AG08395 (cell line): ENCODE measurements at regions not wholly inside any gene's neighbourhood (a gene's known extent, or its start where the extent isn't known, plus 50 kb on each side); places are given as distances from the start of the nearest gene placed in this dataset.
"Not testable (repeated sequence)": the region's sequence is repeated elsewhere in the genome, so short reads cannot be mapped to it uniquely, and the experiment has no call there.

Source experiments
- DNase-seq: peaks from one replicate; pipeline ENCODE4 v3.0.0; 2012; ENCODE audit warnings: mixed read lengths, low spot score

DNA sequence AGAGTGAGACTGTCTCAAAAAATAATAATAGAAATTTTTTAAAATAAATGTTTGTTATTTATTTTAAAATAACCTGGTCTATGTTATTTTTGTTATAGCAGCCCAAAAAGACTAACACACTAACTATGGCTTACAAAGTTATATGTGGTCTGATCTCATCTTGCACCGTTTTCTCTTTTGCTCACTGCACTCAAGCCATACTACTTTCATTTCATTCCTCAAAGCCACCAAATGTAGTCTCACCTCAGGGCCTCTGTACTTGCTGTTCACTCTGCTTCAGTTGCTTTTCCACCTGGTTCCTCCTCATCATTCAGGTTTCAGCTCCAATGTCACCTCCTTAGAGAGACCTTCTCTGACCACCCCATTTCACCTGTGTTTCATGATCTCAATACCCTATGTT lies 55.2 kb upstream of the MDM1 start:
- no peak for DNase-seq

GRCh38 chr12:68389305-68389704 lies 57.1 kb upstream of the MDM1 start:
- no peak for DNase-seq

DNA sequence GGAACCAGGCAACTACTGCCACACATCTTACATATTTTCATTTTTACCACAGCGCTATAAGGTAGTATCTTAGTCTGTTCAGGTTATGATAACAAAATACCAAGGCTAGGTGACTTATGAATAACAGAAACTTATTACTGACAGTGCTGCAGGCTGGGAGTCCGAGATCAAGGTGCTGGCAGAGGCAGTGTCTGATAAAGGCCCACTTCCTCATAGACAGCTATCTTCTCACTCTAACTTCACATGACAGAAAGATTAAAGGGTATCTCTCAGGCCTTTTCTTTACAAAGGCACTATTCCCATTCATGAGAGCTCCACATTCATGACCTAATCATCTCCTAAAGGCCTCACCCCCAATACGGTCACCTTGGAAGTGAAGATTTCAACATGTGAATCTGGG lies 59.8 kb upstream of the MDM1 start:
- no peak for DNase-seq

DNA sequence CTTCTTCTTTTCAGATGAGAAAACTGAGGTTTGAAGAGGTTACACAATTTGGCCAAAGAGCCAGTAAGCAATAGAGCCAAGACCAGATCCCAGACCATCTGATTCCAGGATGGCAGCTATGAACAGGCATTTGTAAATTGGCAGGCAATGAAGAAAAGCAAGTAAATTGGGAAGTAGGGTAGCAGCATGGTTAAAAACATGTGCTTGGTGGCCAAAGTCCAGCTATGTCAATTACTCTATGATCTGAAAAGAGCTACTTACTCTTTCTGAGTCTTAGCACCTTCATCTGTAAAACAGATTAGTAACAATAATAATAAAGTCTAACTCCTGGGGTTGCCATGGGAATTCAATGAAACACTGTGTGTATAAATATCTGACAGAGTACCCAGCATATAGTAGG lies 60.2 kb upstream of the MDM1 start:
- no peak for DNase-seq

DNA sequence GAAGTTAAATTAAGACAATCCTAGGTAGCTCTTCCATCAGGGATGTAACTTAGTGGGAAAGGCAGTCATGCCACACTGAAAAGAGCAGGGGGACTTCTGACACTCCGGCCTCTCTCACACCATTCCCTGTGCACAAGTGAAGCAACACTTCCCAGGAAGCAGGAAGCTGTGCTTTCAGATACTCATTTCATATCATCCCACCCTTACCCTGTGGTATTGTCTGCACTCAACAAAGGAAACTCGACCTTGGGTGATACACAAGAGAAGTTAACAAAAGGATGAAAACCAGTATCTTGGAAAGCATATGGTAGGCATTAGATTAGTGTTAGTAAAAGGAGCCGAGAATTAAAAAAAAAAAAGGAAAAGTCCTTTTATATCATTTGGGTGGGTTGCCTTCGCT lies 61.3 kb upstream of the MDM1 start:
- no peak for DNase-seq

DNA sequence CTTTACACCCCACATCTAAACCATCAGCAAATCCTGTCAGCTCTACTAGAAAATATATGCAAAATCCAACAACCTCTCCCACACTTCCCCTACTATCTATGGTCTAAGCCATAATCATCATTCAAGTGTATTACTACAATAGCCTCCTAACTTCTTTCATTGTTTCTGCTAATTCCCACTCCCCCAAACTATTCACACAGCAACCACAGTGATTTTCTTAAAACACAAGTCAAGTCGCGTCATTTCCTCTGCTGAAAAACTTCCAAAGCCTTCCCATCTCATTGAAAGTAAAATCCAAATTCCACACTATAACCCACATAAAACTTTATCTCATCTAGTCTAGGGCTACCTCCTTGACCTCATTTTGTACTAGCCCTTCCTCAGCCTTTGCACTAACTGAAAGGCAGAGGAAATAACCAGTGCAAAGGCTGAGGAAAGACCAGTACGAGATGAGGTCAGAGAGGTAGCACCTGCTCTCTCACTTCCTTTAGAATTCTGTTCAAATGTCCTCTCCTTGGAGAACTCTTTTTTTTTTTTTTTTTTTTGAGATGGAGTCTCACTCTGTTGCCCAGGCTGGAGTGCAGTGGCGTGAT lies 65.5 kb upstream of the MDM1 start:
- no peak for DNase-seq

- not testable (repeated sequence) for DNase-seq
These were observed 66.5 kb upstream of the MDM1 start for GRCh38 chr12:68398689-68399088.

DNA sequence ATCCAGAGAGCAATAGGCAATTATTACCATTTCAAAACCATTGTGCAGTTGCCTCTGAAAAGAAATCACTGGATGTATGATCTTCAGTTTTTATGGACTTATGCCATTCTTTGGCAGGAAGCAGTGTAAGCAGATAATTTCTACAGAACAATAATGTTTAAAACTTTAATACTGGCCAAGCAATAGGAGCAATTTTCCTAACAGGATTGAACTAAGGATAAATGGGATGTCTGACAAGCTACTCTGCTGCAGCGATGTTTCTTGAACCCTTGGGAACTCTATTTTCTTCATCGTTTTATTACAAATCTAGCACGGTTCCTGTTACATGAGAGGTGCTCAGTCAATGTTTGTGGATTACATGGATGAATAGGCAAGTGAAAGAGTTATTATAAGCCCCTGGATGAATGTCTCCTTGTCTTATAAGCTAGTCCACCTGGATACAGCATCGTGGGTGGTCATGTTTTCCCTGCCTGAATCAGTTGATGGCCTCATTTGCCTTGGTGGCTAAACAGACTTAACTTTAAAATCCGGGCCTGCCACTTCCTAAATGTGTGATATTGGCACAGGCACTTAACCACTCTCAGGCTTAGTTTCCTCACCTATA lies 68.2 kb upstream of the MDM1 start:
- DNase-seq: no peak

GRCh38 chr12:68402422-68402821 lies 70.3 kb upstream of the MDM1 start:
- no peak for DNase-seq

GRCh38 chr12:68403296-68403695 lies 71.1 kb upstream of the MDM1 start:
- DNase-seq: no peak

GRCh38 chr12:68403711-68404110 lies 71.5 kb upstream of the MDM1 start:
- no peak for DNase-seq

DNA sequence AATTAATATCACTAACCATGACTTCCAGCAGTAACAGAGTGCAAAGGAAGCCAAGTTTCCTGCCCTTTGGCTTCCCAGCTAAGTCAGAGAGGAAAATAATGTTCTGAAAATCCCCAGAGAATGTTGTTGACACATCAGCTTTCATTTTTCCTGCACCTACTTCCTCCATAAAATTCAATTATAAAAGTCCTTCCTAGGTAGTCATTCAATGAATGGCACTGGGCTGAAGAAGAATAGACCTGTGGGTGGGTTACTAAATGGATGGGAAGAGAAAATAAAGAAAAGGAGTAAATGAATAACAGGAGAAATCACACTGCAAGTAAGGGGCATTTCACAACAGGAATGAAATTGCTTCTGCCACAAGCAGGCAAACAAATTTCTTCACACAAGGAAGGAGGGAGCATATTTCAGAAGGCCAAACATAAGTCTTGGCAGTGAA lies 73.2 kb upstream of the MDM1 start:
- DNase-seq: peak; percentile 12

GRCh38 chr12:68406134-68406576 lies 74.0 kb upstream of the MDM1 start:
- peak; percentile 85 for DNase-seq

DNA sequence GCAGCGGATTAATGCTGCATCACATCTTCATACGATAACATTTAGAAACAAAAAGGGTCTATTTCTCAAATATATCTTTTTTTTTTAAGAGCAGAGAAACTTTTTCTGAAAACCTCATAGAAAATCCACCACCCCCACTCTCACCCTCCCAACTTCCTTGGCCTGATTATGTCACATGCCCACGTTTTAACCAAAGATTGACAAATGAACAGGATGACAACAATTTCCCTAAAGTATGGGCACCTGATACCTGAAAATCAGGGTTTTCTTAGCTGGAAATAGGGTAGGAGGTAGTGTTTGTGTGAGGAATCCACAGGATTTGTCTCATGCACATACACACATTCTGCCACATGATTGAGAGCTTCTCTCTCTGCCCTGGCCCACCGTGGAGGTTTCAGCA lies 74.7 kb upstream of the MDM1 start:
- DNase-seq: no peak

DNA sequence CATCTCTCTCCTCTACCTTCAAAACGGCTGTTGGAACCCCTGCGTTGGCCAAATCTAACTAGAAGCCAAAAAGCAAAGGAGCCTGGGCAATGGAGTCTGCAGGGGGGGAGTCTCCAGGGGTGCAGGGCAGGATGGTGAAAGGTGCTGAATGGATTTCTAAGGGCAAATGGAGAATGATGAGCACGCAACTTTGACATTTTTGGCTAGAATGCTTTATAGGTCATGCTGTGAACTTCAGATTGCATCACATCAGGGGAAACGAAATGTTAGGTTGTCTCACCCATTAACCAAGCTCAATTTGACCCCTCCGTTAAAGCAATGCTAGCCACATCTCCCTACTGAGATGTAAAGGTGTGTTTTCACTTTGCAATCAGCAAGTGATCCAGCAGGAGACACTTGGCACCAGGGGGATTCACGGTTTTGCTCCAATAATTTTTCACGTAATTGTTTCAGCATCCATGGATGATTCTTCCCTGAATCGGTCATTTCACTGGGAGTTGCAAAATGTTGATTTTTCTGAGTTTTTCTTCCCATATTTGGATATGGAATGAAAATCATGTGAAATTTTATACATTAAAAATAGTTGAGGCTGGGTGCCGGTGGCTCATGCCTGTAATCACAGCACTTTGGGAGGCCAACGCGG lies 78.0 kb upstream of the MDM1 start:
- DNase-seq: no peak

- no peak for DNase-seq
These were observed 79.2 kb upstream of the MDM1 start for GRCh38 chr12:68411371-68411770.

- no peak for DNase-seq
These were observed 82.8 kb upstream of the MDM1 start for GRCh38 chr12:68414988-68415387.

DNA sequence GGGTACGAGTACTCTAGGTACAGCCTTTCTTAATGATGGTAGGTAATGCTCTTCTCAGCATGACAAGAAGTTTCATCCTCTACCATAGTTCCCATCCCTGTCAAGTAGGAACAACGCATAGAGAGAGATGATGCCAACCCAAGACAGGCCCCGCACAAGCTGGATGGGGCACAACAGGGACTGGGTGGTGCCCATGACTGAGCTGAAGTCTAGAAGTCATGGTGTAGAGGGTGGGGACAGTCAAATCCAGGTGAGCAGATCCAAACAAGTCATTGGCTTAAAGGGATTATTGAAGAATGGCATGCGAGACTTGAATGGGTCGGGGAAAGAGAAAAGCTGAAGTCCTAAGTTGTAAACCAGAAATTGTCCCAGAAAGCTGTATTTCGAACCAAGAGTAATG lies 84.2 kb upstream of the MDM1 start:
- no peak for DNase-seq

DNA sequence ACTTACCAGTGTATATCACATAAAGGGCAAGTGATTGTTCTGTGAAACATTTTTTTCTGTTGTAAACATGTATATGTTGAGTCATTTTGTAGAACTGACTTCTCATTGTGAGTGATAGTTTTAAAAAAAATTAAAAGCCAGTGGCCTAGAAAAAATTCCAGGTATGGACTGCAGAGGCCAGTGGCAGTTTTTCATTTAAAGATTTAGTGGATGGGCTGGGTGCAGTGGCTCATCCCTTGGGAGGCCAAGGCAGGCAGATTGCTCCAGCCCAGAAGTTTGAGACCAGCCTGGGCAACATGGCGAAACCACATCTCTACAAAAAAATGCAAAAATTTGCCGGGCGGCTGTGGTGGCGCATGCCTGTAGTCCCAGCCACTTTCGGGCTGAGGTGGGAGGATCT lies 84.7 kb upstream of the MDM1 start:
- no peak for DNase-seq

GRCh38 chr12:68418137-68418460 lies 85.9 kb upstream of the MDM1 start:
- no peak for DNase-seq

DNA sequence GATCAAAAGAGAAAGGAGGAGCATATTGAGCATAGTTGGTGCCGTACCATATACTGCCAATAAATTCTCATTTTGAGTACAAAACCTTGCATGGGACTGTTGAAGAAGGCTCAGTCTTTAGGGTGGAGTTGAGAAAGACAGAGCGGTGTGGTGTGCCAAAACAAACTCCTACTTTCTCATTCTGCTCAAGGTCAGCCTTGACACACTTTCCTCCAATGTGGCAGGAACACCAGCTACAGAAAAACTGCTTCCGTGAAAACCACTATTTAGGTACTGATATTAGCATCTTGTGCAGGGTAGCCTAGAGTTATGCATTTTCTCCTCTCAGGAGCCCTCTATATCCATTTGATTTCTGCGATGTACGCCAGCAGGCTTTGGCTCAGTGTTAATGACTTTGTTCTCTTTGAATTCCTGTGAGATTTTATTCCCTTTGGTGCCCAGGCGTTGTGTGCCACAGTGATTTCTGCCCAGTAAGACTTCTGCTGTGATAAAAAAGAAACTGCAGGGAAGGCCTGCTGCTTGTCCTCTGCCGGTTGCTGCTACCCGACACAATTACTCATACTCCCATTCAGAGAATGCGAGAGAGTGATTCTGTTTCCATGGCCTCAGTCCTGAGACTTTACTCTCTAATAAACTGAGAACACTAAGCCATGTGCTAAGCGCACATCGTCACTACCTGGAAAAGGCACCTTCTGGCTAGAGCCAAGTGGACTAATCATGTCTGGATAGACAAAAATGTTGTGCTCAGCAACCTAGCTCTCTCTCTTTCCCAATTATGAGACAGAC lies 88.3 kb upstream of the MDM1 start:
- no peak for DNase-seq

DNA sequence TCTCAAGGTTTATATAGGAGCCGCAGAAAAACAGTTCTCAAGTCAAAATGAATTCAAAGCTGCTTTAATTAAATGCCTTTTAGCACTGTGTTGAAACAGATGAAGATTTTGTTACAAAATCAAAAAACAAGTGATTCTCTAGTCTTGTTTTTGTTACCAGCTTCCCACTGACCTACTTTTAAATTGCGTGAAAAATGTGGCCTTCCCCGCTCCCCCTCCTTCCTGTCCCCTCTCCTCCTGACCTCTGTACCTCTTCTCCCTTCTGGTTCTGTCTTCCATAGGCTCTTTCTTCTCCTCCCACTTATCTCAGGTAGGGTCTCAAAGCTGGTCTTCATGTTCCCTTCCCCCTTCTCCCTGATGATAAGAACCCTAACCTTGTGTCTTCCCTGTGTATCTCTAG lies 90.0 kb upstream of the MDM1 start:
- no peak for DNase-seq

GRCh38 chr12:68422956-68423574 lies 90.9 kb upstream of the MDM1 start:
- no peak for DNase-seq
